NCI-H748 treated with DMSO at 0.1 percent for 48 hours (cell line): ENCODE measurements at regions not wholly inside any gene's neighbourhood (a gene's known extent, or its start where the extent isn't known, plus 50 kb on each side); places are given as distances from the start of the nearest gene placed in this dataset.
A peak's percentile ranks its signal among the peaks of the same experiment; 100 is the strongest.

Experiments
- DNase-seq: peaks from one replicate; lab custom pipeline; 2025; lab: John Stamatoyannopoulos, UW

- DNase-seq: no peak
These were observed 140.7 kb downstream of the TM9SF2 start for GRCh38 chr13:99642006-99642405.

GRCh38 chr13:99640260-99640659, 139.0 kb downstream of the TM9SF2 start:
- no peak for DNase-seq

- DNase-seq: no peak
These were observed 137.9 kb downstream of the TM9SF2 start for GRCh38 chr13:99639126-99639525.

GRCh38 chr13:99636728-99637353, 135.6 kb downstream of the TM9SF2 start:
- DNase-seq: no peak

- DNase-seq: no peak
These were observed 135.0 kb downstream of the TM9SF2 start for GRCh38 chr13:99636306-99636705.

GRCh38 chr13:99634672-99635071, 133.4 kb downstream of the TM9SF2 start:
- DNase-seq: no peak

GRCh38 chr13:99630269-99630898, 129.1 kb downstream of the TM9SF2 start:
- DNase-seq: no peak

GRCh38 chr13:99629641-99630040, 128.4 kb downstream of the TM9SF2 start:
- DNase-seq: no peak

- DNase-seq: no peak
These were observed 127.2 kb downstream of the TM9SF2 start for GRCh38 chr13:99628442-99628841.

GRCh38 chr13:99626461-99627082, 125.3 kb downstream of the TM9SF2 start:
- no peak for DNase-seq

GRCh38 chr13:99624936-99625540, 123.8 kb downstream of the TM9SF2 start:
- no peak for DNase-seq

- no peak for DNase-seq
These were observed 119.5 kb downstream of the TM9SF2 start for GRCh38 chr13:99620806-99621205.

- no peak for DNase-seq
These were observed 117.9 kb downstream of the TM9SF2 start for GRCh38 chr13:99619207-99619606.

- DNase-seq: peak; percentile 10
These were observed 116.4 kb downstream of the TM9SF2 start for GRCh38 chr13:99617474-99618255.

GRCh38 chr13:99614465-99614885, 113.2 kb downstream of the TM9SF2 start:
- DNase-seq: no peak
